Endothelial cell of umbilical vein (primary cell): ENCODE measurements at regions not wholly inside any gene's neighbourhood (a gene's known extent, or its start where the extent isn't known, plus 50 kb on each side); places are given as distances from the start of the nearest gene placed in this dataset.

Experiments
- BruUV-seq: library from RNA; stranded (reverse); fragments of 400-500 nt; replicated peaks from 2 replicates; lab custom pipeline; 2021; lab: Mats Ljungman, UMichigan
- CTCF ChIA-PET: fragments of 300-600, 350-600 bp; sonication (Branson Sonifier 250); formaldehyde crosslinking; loops from one replicate; lab custom pipeline; 2021; ENCODE audit warnings: antibody characterized with exemption, inconsistent platforms; lab: Charles Lee
- POLR2A ChIA-PET: fragments of 300-600, 350-600 bp; sonication (Branson Sonifier 250); formaldehyde crosslinking; loops from one replicate; lab custom pipeline; 2021; ENCODE audit warnings: antibody characterized with exemption, inconsistent platforms; lab: Charles Lee
- DNase-seq: peaks from one replicate; pipeline ENCODE4 v3.0.0-alpha.2; 2011; ENCODE audit warnings: low read depth, low spot score
- FAIRE-seq: peaks from 2 replicates; lab custom pipeline; 2011; peaks lifted over from hg19 to GRCh38; lab: Jason Lieb, UNC
- H2AFZ ChIP-seq: 2 replicates; pipeline ENCODE4 v1.6.0; 2012; ENCODE audit warnings: low read depth, low read length, control low read depth, inconsistent platforms
- H3K27ac ChIP-seq: 2 replicates; pipeline ENCODE4 v1.5.1; 2011; ENCODE audit warnings: low read depth, mild to moderate bottlenecking, control low read depth, low read length, moderate library complexity; ENCODE audit not compliant: insufficient read depth
- H3K27me3 ChIP-seq, 2 experiments: 2 replicates each; pipeline versions ENCODE4 v1.6.0 to v1.6.1; 2011; ENCODE audit warnings: low read length in 2 of 2, mixed read lengths in 1 of 2; ENCODE audit not compliant: control insufficient read depth in 2 of 2, insufficient read depth in 2 of 2
- H3K36me3 ChIP-seq, 2 experiments: 2 replicates in 1 of 2; 3 replicates in 1 of 2; pipeline ENCODE4 v1.5.1; 2011; ENCODE audit warnings: low read length in 2 of 2, mild to moderate bottlenecking in 1 of 2, moderate library complexity in 1 of 2; ENCODE audit not compliant: control insufficient read depth in 2 of 2, insufficient read depth in 2 of 2; ENCODE audit errors: extremely low read depth in 1 of 2
- H3K4me1 ChIP-seq: 3 replicates; pipeline ENCODE4 v1.5.1; 2011; ENCODE audit warnings: mild to moderate bottlenecking, low read length; ENCODE audit not compliant: control insufficient read depth, insufficient read depth; ENCODE audit errors: extremely low read depth
- H3K4me2 ChIP-seq: 2 replicates; pipeline ENCODE4 v1.6.1; 2011; ENCODE audit warnings: low read length, control low read depth, mixed read lengths; ENCODE audit not compliant: insufficient read depth
- H3K4me3 ChIP-seq, 3 experiments: fragments of 200-600 bp in 1 of 3; sonication (generic), shearing (Covaris generic) in 1 of 3; replicated peaks in 1 of 3; 2 replicates each; pipeline ENCODE4 v1.5.1; 2011 to 2016; ENCODE audit warnings: control low read depth in 3 of 3, low read length in 3 of 3, mild to moderate bottlenecking in 2 of 3, inconsistent platforms in 1 of 3, low read depth in 1 of 3, moderate library complexity in 1 of 3; ENCODE audit not compliant: insufficient read depth in 1 of 3
- H3K79me2 ChIP-seq: 2 replicates; pipeline ENCODE4 v1.6.0; 2012; ENCODE audit warnings: low read length, inconsistent platforms; ENCODE audit not compliant: control insufficient read depth, insufficient read depth
- H3K9ac ChIP-seq: replicated peaks from 2 replicates; pipeline ENCODE3; 2011; ENCODE audit warnings: low read length, control low read depth; ENCODE audit not compliant: insufficient read depth; ENCODE audit errors: extremely low read depth
- H3K9me1 ChIP-seq: replicated peaks from 3 replicates; pipeline ENCODE4 v1.6.0; 2011; ENCODE audit warnings: mild to moderate bottlenecking, low read length; ENCODE audit not compliant: control insufficient read depth, insufficient read depth; ENCODE audit errors: extremely low read depth
- H3K9me3 ChIP-seq: replicated peaks from 2 replicates; pipeline ENCODE4 v1.5.1; 2012; ENCODE audit warnings: low read length, inconsistent platforms; ENCODE audit not compliant: control insufficient read depth, insufficient read depth
- H4K20me1 ChIP-seq: replicated peaks from 2 replicates; pipeline ENCODE3; 2011; ENCODE audit warnings: mild to moderate bottlenecking, low read length; ENCODE audit not compliant: control insufficient read depth, insufficient read depth; ENCODE audit errors: extremely low read depth
- CTCF ChIP-seq, 2 donors: IDR thresholded peaks; 1 replicate in 1 of 2; 2 replicates in 1 of 2; pipeline ENCODE4 v1.5.1; 2011; ENCODE audit warnings: low read length in 2 of 2, mild to moderate bottlenecking in 2 of 2, moderate library complexity in 2 of 2, control low read depth in 1 of 2, inconsistent platforms in 1 of 2, low read depth in 1 of 2; ENCODE audit not compliant: insufficient read depth in 1 of 2; ENCODE audit errors: extremely low read depth in 1 of 2
- EZH2 ChIP-seq: IDR thresholded peaks from 2 replicates; pipeline ENCODE4 v1.6.1; 2012; ENCODE audit warnings: borderline replicate concordance, low read depth, mild to moderate bottlenecking, moderate library complexity, low read length, inconsistent platforms; ENCODE audit not compliant: severe bottlenecking
- FOS ChIP-seq: IDR thresholded peaks from 2 replicates; pipeline ENCODE4 v1.6.1; 2011; ENCODE audit warnings: mild to moderate bottlenecking, low read length, moderate library complexity, borderline replicate concordance; ENCODE audit not compliant: insufficient read depth
- GATA2 ChIP-seq: IDR thresholded peaks from 2 replicates; pipeline ENCODE4 v1.7.0; 2011; ENCODE audit warnings: low read depth, mild to moderate bottlenecking, moderate library complexity, mixed read lengths, low read length; ENCODE audit not compliant: insufficient read length, insufficient read depth
- JUN ChIP-seq: IDR thresholded peaks from 2 replicates; pipeline ENCODE4 v1.6.1; 2011; ENCODE audit warnings: borderline replicate concordance, low read depth; ENCODE audit not compliant: insufficient read length, insufficient read depth
- MAX ChIP-seq: IDR thresholded peaks from 2 replicates; pipeline ENCODE4 v1.6.1; 2011; ENCODE audit not compliant: insufficient read depth, insufficient read length
- MYC ChIP-seq: IDR thresholded peaks from one replicate; pipeline ENCODE4 v1.6.1; 2011; ENCODE audit warnings: mild to moderate bottlenecking, low read depth, low read length
- POLR2A ChIP-seq: IDR thresholded peaks from 2 replicates; pipeline ENCODE4 v1.6.1; 2012; ENCODE audit warnings: low read depth, mild to moderate bottlenecking, control low read depth, low read length
- POLR2AphosphoS5 ChIP-seq: IDR thresholded peaks from 2 replicates; pipeline ENCODE4 v1.6.1; 2012; ENCODE audit warnings: low read depth, mild to moderate bottlenecking, control low read depth, low read length, moderate library complexity; ENCODE audit not compliant: insufficient read depth
- dilution Hi-C: fragments of 300-500 bp; cut with MboI; formaldehyde crosslinking; loops from one replicate; pipeline ENCODE4 v1.15.0; 2019; ENCODE audit warnings: low sequenced_read_pairs; ENCODE audit not compliant: extremely low pct_ligation_motif_present
- intact Hi-C: fragments of 100-400 bp; cut with micrococcal nuclease; formaldehyde crosslinking; loops from one replicate; pipeline ENCODE4 v1.10.0; 2022

- H3K9me3 ChIP-seq, result no peaks in the 10 kb centered on the region
- dilution Hi-C loops (no loop called here), intact Hi-C loops (no loop called here)
- BruUV-seq, result no TSS peak
- H3K9ac ChIP-seq, result no peak overlapping the region
- CTCF ChIA-PET, result no interaction called here
- TF ChIP-seq GATA2, result no peak
- no peak for TF ChIP-seq JUN
- no peak for TF ChIP-seq POLR2A
- no peak for TF ChIP-seq EZH2
- TF ChIP-seq CTCF (IDR thresholded peaks at IDR 0.05; ENCODE audit: extremely low read depth in 1 of 2, insufficient read depth in 1 of 2, low read depth in 1 of 2, low read length in 2 of 2), result no peak
- no peak for TF ChIP-seq MYC
- no peak for TF ChIP-seq MAX
- no peak for TF ChIP-seq FOS
- no peak for TF ChIP-seq POLR2AphosphoS5
- no peaks in the 10 kb centered on the region for H3K27me3 ChIP-seq
- H3K79me2 ChIP-seq, result no peaks in the 10 kb centered on the region
- H3K4me1 ChIP-seq, result no peaks in the 10 kb centered on the region
- H3K9me1 ChIP-seq, result no peaks in the 10 kb centered on the region
- H3K27ac ChIP-seq, result no peak overlapping the region
- no peak overlapping the region for H3K4me2 ChIP-seq
- POLR2A ChIA-PET, result no interaction called here
- DNase-seq, result no peak
- FAIRE-seq, result no peak
- no peaks in the 10 kb centered on the region for H4K20me1 ChIP-seq
- H3K4me3 ChIP-seq, result no peak overlapping the region
- no peak overlapping the region for H2AFZ ChIP-seq
- H3K36me3 ChIP-seq, result no peaks in the 10 kb centered on the region
These were observed 200.1 kb upstream of the NRXN1 start for GRCh38 chr2:51232027-51232426.
